ENCODE measurements at regions not wholly inside any gene's neighbourhood (a gene's known extent, or its start where the extent isn't known, plus 50 kb on each side); places are given as distances from the start of the nearest gene placed in this dataset.

- no peaks in the 10 kb centered on the region for H3K9me3 ChIP-seq (ENCODE audit: insufficient read depth, low read depth, low read length)
- H3K27ac ChIP-seq (ENCODE audit: low read depth, low read length), result no peak overlapping the region
- no peaks in the 10 kb centered on the region for H3K4me1 ChIP-seq (ENCODE audit: control insufficient read depth in 1 of 2, insufficient read depth in 2 of 2, low read length in 2 of 2)
- H3K23ac ChIP-seq (ENCODE audit: low read length), result no peak overlapping the region
- H3K79me1 ChIP-seq (ENCODE audit: low read length), result no peaks in the 10 kb centered on the region
- H3K18ac ChIP-seq (ENCODE audit: low read length), result no peak overlapping the region
- DNase-seq, result no peak
- no peaks in the 10 kb centered on the region for H3K36me3 ChIP-seq (ENCODE audit: control insufficient read depth in 1 of 2, insufficient read depth in 2 of 2, low read length in 2 of 2)
- H2AK5ac ChIP-seq (ENCODE audit: low read length), result no peak overlapping the region
- no peaks in the 10 kb centered on the region for H3K27me3 ChIP-seq (ENCODE audit: insufficient read depth, low read length)
- H2BK5ac ChIP-seq (ENCODE audit: low read depth, low read length, poor library complexity), result no peak overlapping the region
- no peak overlapping the region for H4K12ac ChIP-seq (ENCODE audit: low read depth, low read length)
- no peak overlapping the region for H3K4me2 ChIP-seq (ENCODE audit: low read length)
- no peak overlapping the region for H2BK12ac ChIP-seq (ENCODE audit: low read length)
- H3K79me2 ChIP-seq (ENCODE audit: control insufficient read depth, insufficient read depth, low read length, poor library complexity), result no peaks in the 10 kb centered on the region
- H2BK120ac ChIP-seq (ENCODE audit: insufficient read depth, low read length, poor library complexity), result no peak overlapping the region
- H3K9ac ChIP-seq (ENCODE audit: low read length), result no peak overlapping the region
- peak overlapping the region; percentile 1 for H3K4me3 ChIP-seq (ENCODE audit: low read depth, low read length)
- no CpG with 5 or more reads among the region's 9 CpGs for WGBS (ENCODE audit: extremely low coverage, insufficient coverage, insufficient read length)
- H3K14ac ChIP-seq (ENCODE audit: low read length), result no peak overlapping the region
- no peak overlapping the region for H2AFZ ChIP-seq (ENCODE audit: insufficient read depth, low read length, poor library complexity)
- no peak overlapping the region for H4K8ac ChIP-seq (ENCODE audit: low read depth, low read length)
- no peak overlapping the region for H4K91ac ChIP-seq (ENCODE audit: low read depth, low read length)
- no peak overlapping the region for H3K4ac ChIP-seq (ENCODE audit: low read depth, low read length)
Measured at GRCh38 chr16:24624102-24624501, 84.7 kb downstream of the RBBP6 start.

- no peak overlapping the region for H4K91ac ChIP-seq (ENCODE audit: low read depth, low read length)
- no CpG with 5 or more reads among the region's 2 CpGs for WGBS (ENCODE audit: extremely low coverage, insufficient coverage, insufficient read length)
- H4K12ac ChIP-seq (ENCODE audit: low read depth, low read length), result no peak overlapping the region
- no peaks in the 10 kb centered on the region for H3K36me3 ChIP-seq (ENCODE audit: control insufficient read depth in 1 of 2, insufficient read depth in 2 of 2, low read length in 2 of 2)
- H3K4me2 ChIP-seq (ENCODE audit: low read length), result no peak overlapping the region
- no peak overlapping the region for H3K4ac ChIP-seq (ENCODE audit: low read depth, low read length)
- no peak overlapping the region for H2BK120ac ChIP-seq (ENCODE audit: insufficient read depth, low read length, poor library complexity)
- no peak overlapping the region for H4K8ac ChIP-seq (ENCODE audit: low read depth, low read length)
- H3K18ac ChIP-seq (ENCODE audit: low read length), result no peak overlapping the region
- H3K4me1 ChIP-seq (ENCODE audit: control insufficient read depth in 1 of 2, insufficient read depth in 2 of 2, low read length in 2 of 2), result no peaks in the 10 kb centered on the region
- H3K9ac ChIP-seq (ENCODE audit: low read length), result no peak overlapping the region
- no peaks in the 10 kb centered on the region for H3K27me3 ChIP-seq (ENCODE audit: insufficient read depth, low read length)
- H3K27ac ChIP-seq (ENCODE audit: low read depth, low read length), result no peak overlapping the region
- no peaks in the 10 kb centered on the region for H3K79me2 ChIP-seq (ENCODE audit: control insufficient read depth, insufficient read depth, low read length, poor library complexity)
- no peak overlapping the region for H2AFZ ChIP-seq (ENCODE audit: insufficient read depth, low read length, poor library complexity)
- peaks cover 3% of the 10 kb centered on the region for H3K9me3 ChIP-seq (ENCODE audit: insufficient read depth, low read depth, low read length)
- no peak for DNase-seq
- no peak overlapping the region for H3K14ac ChIP-seq (ENCODE audit: low read length)
- no peak overlapping the region for H2BK5ac ChIP-seq (ENCODE audit: low read depth, low read length, poor library complexity)
- no peak overlapping the region for H2AK5ac ChIP-seq (ENCODE audit: low read length)
- H2BK12ac ChIP-seq (ENCODE audit: low read length), result no peak overlapping the region
- no peak overlapping the region for H3K23ac ChIP-seq (ENCODE audit: low read length)
- H3K4me3 ChIP-seq (ENCODE audit: low read depth, low read length), result no peak overlapping the region
- H3K79me1 ChIP-seq (ENCODE audit: low read length), result no peaks in the 10 kb centered on the region
Measured at GRCh38 chr16:24626256-24626655, 86.9 kb downstream of the RBBP6 start.

- no peak overlapping the region for H3K4me2 ChIP-seq (ENCODE audit: low read length)
Measured at GRCh38 chr16:24634919-24635318, 94.5 kb upstream of the TNRC6A start.

GRCh38 chr16:24635900-24636610 lies 93.4 kb upstream of the TNRC6A start:
- no peak overlapping the region for H2AK5ac ChIP-seq (ENCODE audit: low read length)
- H3K79me2 ChIP-seq (ENCODE audit: control insufficient read depth, insufficient read depth, low read length, poor library complexity), result no peaks in the 10 kb centered on the region
- H2BK5ac ChIP-seq (ENCODE audit: low read depth, low read length, poor library complexity), result no peak overlapping the region
- H2BK12ac ChIP-seq (ENCODE audit: low read length), result no peak overlapping the region
- no peak for DNase-seq
- no peaks in the 10 kb centered on the region for H3K27me3 ChIP-seq (ENCODE audit: insufficient read depth, low read length)
- no peak overlapping the region for H3K4me2 ChIP-seq (ENCODE audit: low read length)
- H3K36me3 ChIP-seq (ENCODE audit: control insufficient read depth in 1 of 2, insufficient read depth in 2 of 2, low read length in 2 of 2), result no peaks in the 10 kb centered on the region
- no peak overlapping the region for H3K9ac ChIP-seq (ENCODE audit: low read length)
- H3K27ac ChIP-seq (ENCODE audit: low read depth, low read length), result no peak overlapping the region
- no peak overlapping the region for H3K18ac ChIP-seq (ENCODE audit: low read length)
- H4K8ac ChIP-seq (ENCODE audit: low read depth, low read length), result no peak overlapping the region
- H4K91ac ChIP-seq (ENCODE audit: low read depth, low read length), result no peak overlapping the region
- H4K12ac ChIP-seq (ENCODE audit: low read depth, low read length), result no peak overlapping the region
- H3K4me1 ChIP-seq (ENCODE audit: control insufficient read depth in 1 of 2, insufficient read depth in 2 of 2, low read length in 2 of 2), result no peaks in the 10 kb centered on the region
- no peak overlapping the region for H2AFZ ChIP-seq (ENCODE audit: insufficient read depth, low read length, poor library complexity)
- H2BK120ac ChIP-seq (ENCODE audit: insufficient read depth, low read length, poor library complexity), result no peak overlapping the region
- H3K4ac ChIP-seq (ENCODE audit: low read depth, low read length), result no peak overlapping the region
- no peak overlapping the region for H3K23ac ChIP-seq (ENCODE audit: low read length)
- WGBS (ENCODE audit: extremely low coverage, insufficient coverage, insufficient read length), result no CpG with 5 or more reads among the region's 6 CpGs
- no peaks in the 10 kb centered on the region for H3K79me1 ChIP-seq (ENCODE audit: low read length)
- H3K4me3 ChIP-seq (ENCODE audit: low read depth, low read length), result no peak overlapping the region
- H3K9me3 ChIP-seq (ENCODE audit: insufficient read depth, low read depth, low read length), result no peaks in the 10 kb centered on the region
- H3K14ac ChIP-seq (ENCODE audit: low read length), result no peak overlapping the region

More at GRCh38 chr16:24634919-24635318, 94.5 kb upstream of the TNRC6A start:
- no peak overlapping the region for H3K4ac ChIP-seq (ENCODE audit: low read depth, low read length)
- no peaks in the 10 kb centered on the region for H3K4me1 ChIP-seq (ENCODE audit: control insufficient read depth in 1 of 2, insufficient read depth in 2 of 2, low read length in 2 of 2)
- no peak overlapping the region for H2BK12ac ChIP-seq (ENCODE audit: low read length)
- no peak overlapping the region for H3K9ac ChIP-seq (ENCODE audit: low read length)
- H2BK120ac ChIP-seq (ENCODE audit: insufficient read depth, low read length, poor library complexity), result no peak overlapping the region
- DNase-seq, result no peak
- no peak overlapping the region for H2AK5ac ChIP-seq (ENCODE audit: low read length)
- no peak overlapping the region for H3K27ac ChIP-seq (ENCODE audit: low read depth, low read length)
- peaks cover 3% of the 10 kb centered on the region for H3K9me3 ChIP-seq (ENCODE audit: insufficient read depth, low read depth, low read length)
- H3K79me1 ChIP-seq (ENCODE audit: low read length), result no peaks in the 10 kb centered on the region
- H4K8ac ChIP-seq (ENCODE audit: low read depth, low read length), result no peak overlapping the region
- no peak overlapping the region for H4K12ac ChIP-seq (ENCODE audit: low read depth, low read length)
- no peak overlapping the region for H3K23ac ChIP-seq (ENCODE audit: low read length)
- no peak overlapping the region for H2AFZ ChIP-seq (ENCODE audit: insufficient read depth, low read length, poor library complexity)
- no peaks in the 10 kb centered on the region for H3K36me3 ChIP-seq (ENCODE audit: control insufficient read depth in 1 of 2, insufficient read depth in 2 of 2, low read length in 2 of 2)
- no peak overlapping the region for H4K91ac ChIP-seq (ENCODE audit: low read depth, low read length)
- no peaks in the 10 kb centered on the region for H3K27me3 ChIP-seq (ENCODE audit: insufficient read depth, low read length)
- H3K4me3 ChIP-seq (ENCODE audit: low read depth, low read length), result no peak overlapping the region
- H3K18ac ChIP-seq (ENCODE audit: low read length), result no peak overlapping the region
- H2BK5ac ChIP-seq (ENCODE audit: low read depth, low read length, poor library complexity), result no peak overlapping the region
- no peak overlapping the region for H3K14ac ChIP-seq (ENCODE audit: low read length)
- no CpG with 5 or more reads among the region's 1 CpG for WGBS (ENCODE audit: extremely low coverage, insufficient coverage, insufficient read length)
- H3K79me2 ChIP-seq (ENCODE audit: control insufficient read depth, insufficient read depth, low read length, poor library complexity), result no peaks in the 10 kb centered on the region
